A549 (cell line): ENCODE measurements at regions not wholly inside any gene's neighbourhood (a gene's known extent, or its start where the extent isn't known, plus 50 kb on each side); places are given as distances from the start of the nearest gene placed in this dataset.

Experiments
- ATAC-seq, 2 experiments: fragments of 200-7000 bp in 1 of 2; fragments of >200 bp in 1 of 2; cut with Nextera tagmentation in 1 of 2; cut with Tn5 transposase in 1 of 2; 3 replicates each; pipeline versions ENCODE4 v1.8.0 to v1.9.1; 2018 to 2020; ENCODE audit warnings: mild to moderate bottlenecking in 1 of 2, moderate library complexity in 1 of 2
- CTCF ChIA-PET: fragments of 300-600 bp; sonication (Branson Sonifier 250); formaldehyde crosslinking; extraction: SDS; loops from one replicate; lab custom pipeline; 2021; ENCODE audit warnings: antibody characterized with exemption, inconsistent platforms; lab: Yijun Ruan, JAX
- POLR2A ChIA-PET: fragments of 350-600 bp; formaldehyde crosslinking; extraction: SDS; loops from one replicate; lab custom pipeline; 2021; ENCODE audit warnings: antibody characterized with exemption, inconsistent platforms; lab: Yijun Ruan, JAX
- DNase-seq, 2 experiments: peaks; one replicate each; pipeline versions ENCODE4 v3.0.0 to v3.0.0-alpha.2; 2011 to 2016; ENCODE audit warnings: low read depth in 1 of 2, low spot score in 1 of 2
- FAIRE-seq: peaks from 2 replicates; lab custom pipeline; 2011; peaks lifted over from hg19 to GRCh38; lab: Jason Lieb, UNC
- H3K27ac ChIP-seq, 2 experiments: fragments of >200 bp; sonication (Bioruptor Twin); formaldehyde crosslinking; 3 replicates each; pipeline ENCODE4 v1.5.1; 2016 to 2017
- H3K4me1 ChIP-seq: fragments of >200 bp; sonication (Bioruptor Twin); formaldehyde crosslinking; 3 replicates; pipeline ENCODE4 v1.6.1; 2016
- H3K4me2 ChIP-seq: fragments of >200 bp; sonication (Bioruptor Twin); formaldehyde crosslinking; 3 replicates; pipeline ENCODE4 v1.6.1; 2016
- H3K4me3 ChIP-seq: fragments of >200 bp; sonication (Bioruptor Twin); formaldehyde crosslinking; 3 replicates; pipeline ENCODE4 v1.5.1; 2016
- H3K9me3 ChIP-seq: fragments of >200 bp; sonication (Bioruptor Twin); formaldehyde crosslinking; 3 replicates; pipeline ENCODE4 v1.6.1; 2016
- BCL3 ChIP-seq: fragments of >200 bp; sonication (Bioruptor Twin); formaldehyde crosslinking; IDR thresholded peaks from 3 replicates; pipeline ENCODE4 v1.6.1; 2016
- CHD2 ChIP-seq: fragments of 150-350 bp; IDR thresholded peaks from 2 replicates; pipeline ENCODE4 v1.6.1; 2014; ENCODE audit warnings: low read length; ENCODE audit not compliant: partially characterized antibody
- E2F6 ChIP-seq: IDR thresholded peaks from 2 replicates; pipeline ENCODE4 v1.6.1; 2012; ENCODE audit warnings: low read depth, borderline replicate concordance
- EHF ChIP-seq: fragments of 250-450 bp; sonication (Bioruptor Pico); IDR thresholded peaks from 2 replicates; pipeline ENCODE4 v1.5.0; 2020; ENCODE audit warnings: mild to moderate bottlenecking
- FOSB ChIP-seq: fragments of 250-450 bp; sonication (Bioruptor Pico); IDR thresholded peaks from 2 replicates; pipeline ENCODE4 v1.5.0; 2020; ENCODE audit warnings: mild to moderate bottlenecking, moderate library complexity
- FOXS1 ChIP-seq: fragments of 250-450 bp; sonication (Bioruptor Pico); IDR thresholded peaks from 2 replicates; pipeline ENCODE4 v1.5.0; 2020; ENCODE audit warnings: mild to moderate bottlenecking, moderate library complexity
- HES2 ChIP-seq: fragments of >200 bp; sonication (Bioruptor Twin); formaldehyde crosslinking; IDR thresholded peaks from 2 replicates; pipeline ENCODE4 v1.6.1; 2016
- HEYL ChIP-seq: fragments of 250-450 bp; sonication (Bioruptor Pico); IDR thresholded peaks from 2 replicates; pipeline ENCODE4 v1.8.0; 2021; ENCODE audit warnings: mild to moderate bottlenecking, moderate library complexity
- HOXA7 ChIP-seq: fragments of 250-450 bp; sonication (Bioruptor Pico); IDR thresholded peaks from 2 replicates; pipeline ENCODE4 v1.5.0; 2020; ENCODE audit warnings: mild to moderate bottlenecking, moderate library complexity
- JUN ChIP-seq, 2 experiments: fragments of >200 bp; sonication (Bioruptor Twin); formaldehyde crosslinking; IDR thresholded peaks; 2 replicates in 1 of 2; 3 replicates in 1 of 2; pipeline ENCODE4 v1.6.1; 2016 to 2017
- PHF8 ChIP-seq: fragments of 200-600 bp; sonication (generic); IDR thresholded peaks from 2 replicates; pipeline ENCODE4 v1.6.1; 2016; ENCODE audit warnings: low read depth, mild to moderate bottlenecking, antibody characterized with exemption, moderate library complexity, borderline replicate concordance
- RARB ChIP-seq: fragments of 250-450 bp; sonication (Bioruptor Pico); IDR thresholded peaks from 2 replicates; pipeline ENCODE4 v1.8.0; 2021; ENCODE audit warnings: mild to moderate bottlenecking, moderate library complexity
- REST ChIP-seq: fragments of 200-600 bp; sonication (generic); IDR thresholded peaks from 2 replicates; pipeline ENCODE4 v1.6.1; 2016; ENCODE audit warnings: antibody characterized with exemption, mild to moderate bottlenecking, moderate library complexity
- RFX5 ChIP-seq: fragments of 450-650 bp; IDR thresholded peaks from 2 replicates; pipeline ENCODE4 v1.7.1; 2014; ENCODE audit warnings: antibody characterized with exemption, mild to moderate bottlenecking, moderate library complexity
- RNF2 ChIP-seq: fragments of 200-600 bp; sonication (generic); IDR thresholded peaks from 2 replicates; pipeline ENCODE4 v1.6.1; 2016; ENCODE audit warnings: low read depth, mild to moderate bottlenecking, antibody characterized with exemption, moderate library complexity, borderline replicate concordance
- TFCP2L1 ChIP-seq: fragments of 250-450 bp; sonication (Bioruptor Pico); IDR thresholded peaks from 2 replicates; pipeline ENCODE4 v1.5.0; 2021; ENCODE audit warnings: mild to moderate bottlenecking
- TP53 ChIP-seq: fragments of 250-450 bp; sonication (Bioruptor Pico); IDR thresholded peaks from 2 replicates; pipeline ENCODE4 v1.5.0; 2021; ENCODE audit warnings: mild to moderate bottlenecking, moderate library complexity
- USF2 ChIP-seq: fragments of 450-650 bp; IDR thresholded peaks from 2 replicates; pipeline ENCODE4 v1.6.1; 2014; ENCODE audit warnings: antibody characterized with exemption
- ZNF302 ChIP-seq: fragments of 250-450 bp; sonication (Bioruptor Pico); IDR thresholded peaks from 2 replicates; pipeline ENCODE4 v1.9.0; 2021; ENCODE audit warnings: inconsistent platforms, mild to moderate bottlenecking, moderate library complexity
- ZSCAN20 ChIP-seq: fragments of 250-450 bp; sonication (Bioruptor Pico); IDR thresholded peaks from 2 replicates; pipeline ENCODE4 v1.8.0; 2022; ENCODE audit warnings: mild to moderate bottlenecking, moderate library complexity
- WGBS: methylation state at CpG from one replicate; pipeline ENCODE4 v1.1.6; 2017; ENCODE audit errors: missing lambda C conversion rate; 5-methylcytosine and 5-hydroxymethylcytosine counted together

- no peak overlapping the region for H3K27ac ChIP-seq
Observed at GRCh38 chr11:121777056-121777455, 324.3 kb upstream of the SORL1-AS1 start.

GRCh38 chr11:121775276-121775675, 322.5 kb upstream of the SORL1-AS1 start:
- CTCF ChIA-PET, result no interaction called here

More at GRCh38 chr11:121777056-121777455, 324.3 kb upstream of the SORL1-AS1 start:
- DNase-seq (no peak), ATAC-seq (no peak), FAIRE-seq (no peak)
- H3K4me3 ChIP-seq, result no peak overlapping the region
- ChIA-PET CTCF (no interaction called here), POLR2A (no interaction called here)
- H3K4me1 ChIP-seq, result no peaks in the 10 kb centered on the region
- H3K9me3 ChIP-seq, result no peaks in the 10 kb centered on the region
- WGBS, result 1% methylated on average over 3 of the region's 3 CpGs
- H3K4me2 ChIP-seq, result no peak overlapping the region
- TF ChIP-seq RFX5 (no peak), ZNF302 (CRISPR knock-in tag) (no peak), RARB (CRISPR knock-in tag) (no peak), TFCP2L1 (no peak), CHD2 (no peak), RNF2 (no peak), REST (no peak), EHF (no peak), JUN (IDR thresholded peaks at IDR 0.05) (no peak), FOXS1 (no peak), BCL3 (no peak), USF2 (no peak), HES2 (no peak), FOSB (CRISPR knock-in tag) (no peak), TP53 (CRISPR knock-in tag) (no peak), HOXA7 (CRISPR knock-in tag) (no peak)
- TF ChIP-seq, all 56 proteins: peak for 0

More at GRCh38 chr11:121775276-121775675, 322.5 kb upstream of the SORL1-AS1 start:
- FAIRE-seq (no peak), ATAC-seq (no peak), DNase-seq (no peak)
- Histone ChIP-seq H3K4me1 (no peaks in the 10 kb centered on the region), H3K27ac (no peak overlapping the region), H3K9me3 (no peaks in the 10 kb centered on the region)
- WGBS, result 11% methylated on average over 5 of the region's 5 CpGs
- no peak for TF ChIP-seq PHF8
- no peak for TF ChIP-seq JUN (IDR thresholded peaks at IDR 0.05)
- no peak for TF ChIP-seq CHD2
- TF ChIP-seq HEYL (CRISPR knock-in tag), result no peak
- no peak for TF ChIP-seq E2F6
- TF ChIP-seq ZSCAN20 (CRISPR knock-in tag), result no peak
- TF ChIP-seq, all 56 proteins: peak for 0
- Histone ChIP-seq H3K4me2 (no peak overlapping the region), H3K4me3 (no peak overlapping the region)
- POLR2A ChIA-PET, result no interaction called here
